Fibroblast of skin of scalp (primary cell): ENCODE measurements at regions not wholly inside any gene's neighbourhood (a gene's known extent, or its start where the extent isn't known, plus 50 kb on each side); places are given as distances from the start of the nearest gene placed in this dataset.

Experiments
- DNase-seq: peaks from one replicate; pipeline ENCODE4 v3.0.0-alpha.2; 2013

- no peak for DNase-seq
Observed at GRCh38 chr2:128701418-128701817, 382.8 kb upstream of the HS6ST1 start.

GRCh38 chr2:128702616-128703015 is 383.9 kb upstream of the HS6ST1 start:
- no peak for DNase-seq

GRCh38 chr2:128708106-128708816 is 389.6 kb upstream of the HS6ST1 start:
- no peak for DNase-seq

GRCh38 chr2:128710242-128710641 is 391.6 kb upstream of the HS6ST1 start:
- no peak for DNase-seq

- DNase-seq: no peak
Observed at GRCh38 chr2:128710729-128711128, 392.1 kb upstream of the HS6ST1 start.

GRCh38 chr2:128714285-128714684 is 395.6 kb upstream of the HS6ST1 start:
- no peak for DNase-seq

- no peak for DNase-seq
Observed at GRCh38 chr2:128714851-128715312, 396.2 kb upstream of the HS6ST1 start.

- no peak for DNase-seq
Observed at GRCh38 chr2:128715360-128715759, 396.7 kb upstream of the HS6ST1 start.

GRCh38 chr2:128716299-128716721 is 397.6 kb upstream of the HS6ST1 start:
- DNase-seq: no peak

- no peak for DNase-seq
Observed at GRCh38 chr2:128717758-128718710, 399.4 kb upstream of the HS6ST1 start.

- DNase-seq: no peak
Observed at GRCh38 chr2:128720080-128721022, 401.7 kb upstream of the HS6ST1 start.

GRCh38 chr2:128721096-128721495 is 402.4 kb upstream of the HS6ST1 start:
- no peak for DNase-seq

- DNase-seq: no peak
Observed at GRCh38 chr2:128722489-128722888, 403.8 kb upstream of the HS6ST1 start.

- DNase-seq: no peak
Observed at GRCh38 chr2:128724547-128724946, 405.9 kb upstream of the HS6ST1 start.

GRCh38 chr2:128724972-128725371 is 406.3 kb upstream of the HS6ST1 start:
- DNase-seq: no peak

- no peak for DNase-seq
Observed at GRCh38 chr2:128726236-128726635, 407.6 kb upstream of the HS6ST1 start.

GRCh38 chr2:128726911-128727310 is 408.2 kb upstream of the HS6ST1 start:
- DNase-seq: no peak

GRCh38 chr2:128727404-128727803 is 408.7 kb upstream of the HS6ST1 start:
- DNase-seq: no peak

GRCh38 chr2:128727914-128728313 is 409.2 kb upstream of the HS6ST1 start:
- peak; percentile 88 for DNase-seq

GRCh38 chr2:128729051-128729450 is 410.4 kb upstream of the HS6ST1 start:
- DNase-seq: no peak

GRCh38 chr2:128731994-128732650 is 413.5 kb upstream of the HS6ST1 start:
- no peak for DNase-seq

- DNase-seq: peak; percentile 98
Observed at GRCh38 chr2:128732976-128733431, 414.3 kb upstream of the HS6ST1 start.
